ENCODE measurements at regions not wholly inside any gene's neighbourhood (a gene's known extent, or its start where the extent isn't known, plus 50 kb on each side); places are given as distances from the start of the nearest gene placed in this dataset.

- no peak for TF ChIP-seq CTCF (IDR thresholded peaks at IDR 0.05)
- TF ChIP-seq POLR2A (IDR thresholded peaks at IDR 0.05) = no peak
These were observed 116.6 kb upstream of the HTR1E start for GRCh38 chr6:86820750-86821149.
